Heart left ventricle (tissue), 13 donors: ENCODE measurements at regions not wholly inside any gene's neighbourhood (a gene's known extent, or its start where the extent isn't known, plus 50 kb on each side); places are given as distances from the start of the nearest gene placed in this dataset.

Source experiments
- POLR2A ChIP-seq, 2 donors: fragments of 450-650 bp; IDR thresholded peaks; one replicate each; pipeline ENCODE4 v1.6.1; 2017; ENCODE audit warnings: antibody characterized with exemption in 2 of 2, mild to moderate bottlenecking in 2 of 2, moderate library complexity in 2 of 2
- TF ChIP-seq, protein P1 (sequence below), 12 donors: fragments of 200-600 bp; sonication (generic) in 4 of 12; IDR thresholded peaks; one replicate each; pipeline versions ENCODE4 v1.5.0 to v1.8.0; 2018 to 2022; ENCODE audit warnings: antibody characterized with exemption in 12 of 12, mild to moderate bottlenecking in 5 of 12
- donor health status: ischemic (EF 13 %, LVEDD 7.1; RV severe dilation, severe dysfunction).
- donor health status: DM: no; HTN: yes; CAD: no.
- donor health status: DM: no; HTN: no; CAD: no.
- donor health status: ischemic (EF 25% LVEDD 6.9; RV normal size, moderate dysfunction).
- donor health status: ischemic (EF 25% LVEDD 5.7; RV mildly dilated, moderate dysfunction).
- donor health status: ischemic (EF 35%, LVEDD 5.7; RV mildly dilated, moderate dysfunction).
- donor health status: nonischemic (EF 11% LVEDD 7.7; RV severe dilation, severe dysfunction).
- donor health status: DM: yes; HTN: yes; CAD: no.
- donor health status: PGD.
- donor health status: ischemic (EF 29% LVEDD 5.4; RV normal size, mild dysfunction).
- donor health status: nonischemic (EF 23%, LVEDD 6.1; RV moderate dilation, normal function).

- TF ChIP-seq, protein P1, sequence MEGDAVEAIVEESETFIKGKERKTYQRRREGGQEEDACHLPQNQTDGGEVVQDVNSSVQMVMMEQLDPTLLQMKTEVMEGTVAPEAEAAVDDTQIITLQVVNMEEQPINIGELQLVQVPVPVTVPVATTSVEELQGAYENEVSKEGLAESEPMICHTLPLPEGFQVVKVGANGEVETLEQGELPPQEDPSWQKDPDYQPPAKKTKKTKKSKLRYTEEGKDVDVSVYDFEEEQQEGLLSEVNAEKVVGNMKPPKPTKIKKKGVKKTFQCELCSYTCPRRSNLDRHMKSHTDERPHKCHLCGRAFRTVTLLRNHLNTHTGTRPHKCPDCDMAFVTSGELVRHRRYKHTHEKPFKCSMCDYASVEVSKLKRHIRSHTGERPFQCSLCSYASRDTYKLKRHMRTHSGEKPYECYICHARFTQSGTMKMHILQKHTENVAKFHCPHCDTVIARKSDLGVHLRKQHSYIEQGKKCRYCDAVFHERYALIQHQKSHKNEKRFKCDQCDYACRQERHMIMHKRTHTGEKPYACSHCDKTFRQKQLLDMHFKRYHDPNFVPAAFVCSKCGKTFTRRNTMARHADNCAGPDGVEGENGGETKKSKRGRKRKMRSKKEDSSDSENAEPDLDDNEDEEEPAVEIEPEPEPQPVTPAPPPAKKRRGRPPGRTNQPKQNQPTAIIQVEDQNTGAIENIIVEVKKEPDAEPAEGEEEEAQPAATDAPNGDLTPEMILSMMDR (IDR thresholded peaks at IDR 0.05), result no peak
- TF ChIP-seq POLR2A (IDR thresholded peaks at IDR 0.05), result no peak
Observed at GRCh38 chr21:33168886-33169285, 60.9 kb upstream of the IFNAR2 start.
